HG03342 (cell line): ENCODE measurements at regions not wholly inside any gene's neighbourhood (a gene's known extent, or its start where the extent isn't known, plus 50 kb on each side); places are given as distances from the start of the nearest gene placed in this dataset.
"Not testable (repeated sequence)": the region's sequence is repeated elsewhere in the genome, so short reads cannot be mapped to it uniquely, and the experiment has no call there.

Source experiments
- ATAC-seq: cut with Tn5 transposase; IDR thresholded peaks from one replicate; pipeline ENCODE4 v1.9.1; 2021; ENCODE audit warnings: mild to moderate bottlenecking, moderate library complexity; ENCODE audit not compliant: unreplicated experiment

DNA sequence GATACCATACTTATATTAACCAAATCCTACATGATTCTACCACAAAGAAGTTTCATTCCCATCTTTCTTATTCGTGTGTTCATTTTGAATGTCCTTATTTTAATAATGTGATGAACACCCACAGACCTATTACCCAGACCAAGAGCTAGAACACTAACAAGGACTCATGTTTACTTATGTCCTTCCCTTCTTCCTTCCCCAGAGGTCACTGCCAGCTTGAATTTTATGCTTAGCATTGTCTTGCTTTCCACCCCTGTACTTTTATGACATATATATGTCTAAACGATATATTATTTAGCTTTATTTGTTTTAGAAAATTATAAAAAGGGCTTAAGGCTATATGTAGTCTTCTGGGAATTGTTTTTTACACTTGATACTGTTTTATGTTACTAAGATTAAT lies 238.6 kb downstream of the LRIG3 start:
- no peak for ATAC-seq

DNA sequence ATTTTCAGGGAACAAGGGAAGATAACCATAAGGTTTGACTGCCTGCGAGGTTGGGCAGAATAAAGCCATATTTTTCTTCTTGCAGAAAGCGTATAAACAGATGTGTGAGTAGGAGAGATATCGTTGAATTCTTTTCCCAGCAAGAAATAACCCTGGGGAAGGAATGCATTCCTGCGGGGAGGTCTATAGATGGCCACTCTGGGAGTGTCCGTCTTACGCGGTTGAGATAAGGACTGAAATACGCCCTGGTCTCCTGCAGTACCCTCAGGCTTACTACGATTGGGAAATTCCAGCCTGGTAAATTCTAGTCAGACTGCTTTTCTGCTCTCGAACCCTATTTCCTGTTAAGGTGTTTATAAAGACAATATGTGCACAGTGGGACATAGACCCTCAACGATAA lies 225.0 kb downstream of the LRIG3 start:
- no peak for ATAC-seq

DNA sequence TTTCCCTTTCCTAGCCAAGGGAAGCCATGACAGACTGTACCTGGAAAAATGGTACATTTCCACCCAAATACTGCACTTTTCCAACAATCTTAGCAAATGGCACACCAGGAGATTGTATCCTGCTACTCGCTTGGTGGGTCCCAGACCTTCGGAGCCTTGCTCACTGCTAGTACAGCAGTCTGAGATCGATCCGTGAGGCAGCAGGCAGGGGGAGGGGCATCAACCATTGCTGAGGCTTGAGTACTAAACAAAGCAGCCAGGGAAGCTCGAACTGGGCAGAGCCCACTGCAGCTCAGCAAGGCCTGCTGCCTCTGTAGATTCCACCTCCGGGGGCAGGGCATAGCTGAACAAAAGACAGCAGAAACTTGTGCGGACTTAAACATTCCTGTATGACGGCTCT lies 218.8 kb downstream of the LRIG3 start:
- ATAC-seq, result no peak

DNA sequence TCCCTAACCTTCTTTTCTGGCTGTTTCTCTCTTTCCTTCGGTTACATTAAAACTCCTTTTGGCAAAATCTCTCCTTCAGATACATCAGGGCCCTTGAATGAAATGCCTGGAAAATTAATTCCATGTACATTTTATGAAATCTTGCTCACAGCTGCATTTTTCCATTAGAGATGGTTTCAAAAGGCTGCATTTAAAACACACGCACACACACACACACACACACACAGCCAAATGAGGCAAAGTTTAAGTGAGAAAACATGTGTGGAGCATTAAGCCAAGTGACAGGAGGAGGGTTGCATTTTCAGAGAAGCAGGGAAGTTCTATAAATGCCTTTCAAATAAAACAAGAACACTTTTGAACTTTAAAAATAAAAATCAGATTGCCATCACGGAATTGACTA lies 216.4 kb downstream of the LRIG3 start:
- ATAC-seq, result no peak

DNA sequence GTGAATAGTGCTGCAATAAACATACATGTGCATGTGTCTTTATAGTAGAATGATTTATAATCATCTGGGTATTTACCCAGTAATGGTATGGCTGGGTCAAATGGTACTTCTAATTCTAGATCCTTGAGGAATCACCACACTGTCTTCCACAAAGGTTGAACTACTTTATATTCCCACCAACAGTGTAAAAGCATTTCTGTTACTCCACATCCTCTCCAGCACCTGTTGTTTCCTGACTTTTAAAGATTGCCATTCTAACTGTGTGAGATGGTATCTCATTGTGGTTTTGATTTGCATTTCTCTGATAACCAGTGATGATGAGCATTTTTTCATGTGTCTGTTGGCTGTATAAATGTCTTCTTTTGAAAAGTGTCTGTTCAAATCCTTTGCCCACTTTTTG lies 215.5 kb downstream of the LRIG3 start:
- ATAC-seq, result not testable (repeated sequence)

DNA sequence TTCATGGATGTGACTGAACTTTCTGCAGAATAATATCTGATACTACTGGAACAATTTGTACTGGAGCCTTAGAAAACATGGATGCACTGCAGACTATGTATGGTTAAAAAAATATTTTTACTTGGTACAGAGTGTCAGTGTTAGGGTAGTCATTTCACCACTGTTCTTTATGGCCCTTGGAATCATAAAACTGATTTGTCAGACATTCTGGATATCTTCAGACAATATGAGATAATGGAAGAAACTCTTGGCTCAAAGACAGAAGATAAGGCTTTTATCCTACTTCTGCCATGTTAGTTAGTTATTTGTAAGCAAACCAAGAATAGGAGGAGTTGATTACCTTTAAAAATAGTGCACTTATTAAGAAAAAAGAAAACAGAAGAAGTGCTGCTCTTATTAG lies 209.4 kb downstream of the LRIG3 start:
- ATAC-seq, result no peak

DNA sequence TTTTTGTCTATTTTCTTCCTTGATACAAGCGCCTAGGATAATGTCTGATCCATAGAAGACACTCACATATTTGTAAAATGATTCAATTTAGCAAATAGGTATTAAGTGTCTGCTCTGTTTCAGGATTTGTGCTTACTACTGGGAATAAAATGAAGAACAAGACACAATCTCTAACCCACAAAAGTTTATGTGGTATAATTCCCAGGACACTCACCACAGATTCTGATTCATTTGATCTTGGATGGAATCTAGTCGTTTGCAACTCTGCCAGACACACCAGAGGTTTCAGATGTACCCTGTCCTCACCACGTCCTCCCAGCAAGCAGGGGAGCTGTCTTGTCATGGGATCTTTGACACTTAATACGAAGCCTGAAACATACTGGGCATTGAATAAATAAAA lies 208.3 kb downstream of the LRIG3 start:
- no peak for ATAC-seq

DNA sequence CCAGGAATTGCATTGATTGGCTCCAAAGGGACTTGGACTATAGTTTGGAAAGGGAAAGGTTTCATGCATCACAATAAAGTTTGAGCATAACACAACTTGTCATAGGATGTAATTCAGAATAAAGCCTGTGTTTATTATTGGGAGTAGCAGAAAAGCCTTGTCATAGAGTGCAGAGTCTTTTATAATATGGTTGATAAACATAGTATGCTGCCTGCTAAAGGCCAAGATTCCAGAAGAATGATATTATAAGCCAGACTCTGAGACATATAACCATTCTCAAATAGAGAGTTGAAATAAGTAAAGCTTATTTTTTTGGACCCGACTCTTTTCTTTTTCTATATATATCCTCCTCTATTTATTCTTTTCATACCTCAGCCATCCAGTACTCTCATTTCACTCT lies 207.3 kb downstream of the LRIG3 start:
- no peak for ATAC-seq

DNA sequence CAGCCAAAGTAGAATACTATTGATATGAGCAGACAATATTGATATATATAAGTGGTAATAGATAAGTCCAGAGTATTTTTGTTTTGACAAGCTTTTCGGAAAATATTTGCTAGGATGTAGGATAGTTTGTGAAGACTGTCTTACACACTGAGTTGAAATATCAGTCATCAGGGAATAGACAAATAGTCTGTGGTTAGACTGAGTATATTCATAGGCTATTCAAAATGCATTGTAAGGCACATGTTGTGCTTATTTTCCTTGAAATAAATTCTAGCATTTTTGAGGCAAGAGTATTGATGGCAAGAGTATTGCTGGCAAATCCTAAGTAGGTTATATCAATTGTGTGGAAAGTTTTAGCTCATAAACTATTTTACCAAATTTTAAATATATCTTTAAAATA lies 201.1 kb downstream of the LRIG3 start:
- ATAC-seq, result no peak

DNA sequence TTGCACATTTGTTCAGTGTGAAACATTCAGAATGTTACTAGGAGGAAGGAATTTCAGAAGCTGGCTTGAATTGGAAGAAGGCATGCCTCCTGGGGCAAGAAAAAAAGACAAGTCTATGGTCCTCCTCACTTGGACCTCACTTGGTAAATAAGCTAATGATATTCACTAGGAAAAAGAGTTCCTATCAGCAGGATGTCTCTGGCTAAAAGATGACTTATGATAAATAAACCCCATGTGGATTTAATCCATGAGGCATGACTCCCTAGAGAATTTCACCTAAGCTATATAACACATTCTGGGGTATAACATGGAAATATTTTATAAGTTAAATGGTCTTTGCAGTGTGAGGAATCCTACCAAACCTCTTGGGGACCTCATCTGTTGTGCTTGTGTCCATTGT lies 199.9 kb downstream of the LRIG3 start:
- ATAC-seq, result no peak

DNA sequence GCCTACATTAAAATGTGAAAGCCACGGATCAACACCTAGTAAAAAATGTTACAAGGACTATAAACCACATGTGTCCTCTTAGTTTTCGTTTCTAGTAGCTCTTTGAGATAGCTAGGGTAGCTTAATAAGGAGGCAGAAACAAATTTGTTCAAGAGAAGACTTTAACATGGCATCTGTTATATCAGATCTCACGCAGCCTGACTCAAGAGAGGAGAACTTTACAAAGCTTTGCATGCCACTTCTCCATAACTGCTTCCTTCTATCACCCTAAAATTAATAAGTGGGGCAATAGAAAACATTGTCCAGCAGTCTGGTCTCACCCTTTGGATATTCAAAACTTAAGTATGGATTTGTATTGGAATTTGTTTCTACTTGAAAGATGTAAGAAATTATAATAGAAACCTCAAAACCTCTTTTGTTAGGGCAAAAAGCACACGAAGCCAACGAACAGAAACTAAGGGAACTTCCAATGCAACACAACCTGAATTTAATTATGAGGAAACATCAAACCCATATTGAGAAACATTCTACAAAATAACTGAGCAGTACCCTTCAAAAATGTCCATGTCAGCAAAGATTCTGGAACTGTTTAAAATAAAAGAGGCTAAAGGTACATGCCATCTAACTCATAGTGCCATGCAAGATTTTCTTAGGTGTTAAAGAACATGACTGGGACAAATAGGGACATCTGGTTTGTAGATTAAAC lies 194.8 kb downstream of the LRIG3 start:
- ATAC-seq, result no peak

DNA sequence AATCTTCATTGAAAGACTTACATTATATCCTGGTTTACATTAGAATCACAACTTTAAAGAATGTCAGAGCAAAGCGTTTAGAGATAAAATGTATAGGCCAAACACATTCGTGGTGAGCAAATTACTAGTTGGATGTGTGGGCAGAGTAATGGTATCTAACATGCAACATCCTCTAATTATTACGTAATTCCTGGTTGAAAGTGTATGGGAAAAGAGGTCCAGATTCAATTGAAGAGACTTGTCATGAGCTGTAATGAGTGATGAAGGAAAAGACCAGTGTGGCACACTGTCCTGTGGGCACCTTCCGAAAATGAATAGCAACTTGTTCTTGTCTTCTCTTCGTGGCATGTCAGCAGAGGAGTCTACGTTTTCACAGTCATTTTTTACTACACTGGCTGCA lies 192.8 kb downstream of the LRIG3 start:
- ATAC-seq, result no peak

DNA sequence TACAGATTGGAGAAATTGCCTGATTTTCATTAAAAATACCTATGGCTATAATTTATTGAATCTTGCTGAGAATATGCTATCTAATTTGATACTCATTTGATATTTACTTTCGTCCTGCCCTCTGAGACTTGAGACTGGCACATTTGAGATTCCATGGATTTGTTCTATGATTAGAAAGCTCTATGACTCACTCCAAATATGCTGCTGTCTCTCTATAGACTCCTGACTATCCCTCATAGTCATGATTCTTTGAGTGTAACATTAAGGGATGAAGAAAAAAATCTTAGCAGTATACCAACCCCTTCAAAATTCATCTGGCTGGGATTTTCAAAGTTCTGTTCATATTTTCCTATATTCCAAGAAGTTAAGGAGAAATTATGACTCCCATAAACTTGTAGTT lies 191.9 kb downstream of the LRIG3 start:
- no peak for ATAC-seq

DNA sequence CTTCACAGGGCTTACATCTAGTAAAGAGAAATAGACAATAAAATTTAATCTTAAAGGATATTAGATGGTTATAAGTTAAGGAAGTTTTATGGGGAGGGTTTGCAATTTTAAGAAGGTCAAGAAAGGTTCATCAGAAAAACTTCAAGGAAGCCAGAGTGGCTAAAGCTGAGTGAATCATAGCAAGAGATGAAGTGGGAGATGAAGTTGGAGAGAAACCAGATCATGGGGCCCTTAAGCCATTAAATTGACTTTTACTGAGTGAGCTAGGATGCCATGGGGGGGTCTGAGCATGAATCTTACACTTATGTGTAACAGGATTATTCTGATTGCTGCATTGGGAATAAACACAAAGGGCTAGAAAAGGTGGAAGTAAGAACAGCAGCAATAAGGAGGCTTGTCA lies 189.2 kb downstream of the LRIG3 start:
- no peak for ATAC-seq

DNA sequence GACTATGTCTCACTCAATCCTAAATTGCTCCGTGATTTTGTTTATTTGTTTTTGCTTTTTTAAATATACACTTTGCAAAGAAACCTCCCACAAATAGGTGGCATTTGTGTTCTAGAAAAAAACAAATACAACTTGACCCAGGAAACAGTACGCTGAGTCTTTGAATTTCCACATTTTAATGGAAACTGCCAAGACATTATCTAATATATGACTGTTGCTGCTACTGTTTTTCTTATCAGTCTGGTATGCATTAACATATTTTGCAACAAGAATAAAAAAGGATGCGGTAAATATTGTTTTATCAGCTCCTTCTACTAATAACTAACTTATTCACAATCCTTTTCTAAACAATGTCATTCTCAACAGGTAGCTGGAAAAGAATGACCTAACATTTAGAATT lies 187.4 kb downstream of the LRIG3 start:
- no peak for ATAC-seq

DNA sequence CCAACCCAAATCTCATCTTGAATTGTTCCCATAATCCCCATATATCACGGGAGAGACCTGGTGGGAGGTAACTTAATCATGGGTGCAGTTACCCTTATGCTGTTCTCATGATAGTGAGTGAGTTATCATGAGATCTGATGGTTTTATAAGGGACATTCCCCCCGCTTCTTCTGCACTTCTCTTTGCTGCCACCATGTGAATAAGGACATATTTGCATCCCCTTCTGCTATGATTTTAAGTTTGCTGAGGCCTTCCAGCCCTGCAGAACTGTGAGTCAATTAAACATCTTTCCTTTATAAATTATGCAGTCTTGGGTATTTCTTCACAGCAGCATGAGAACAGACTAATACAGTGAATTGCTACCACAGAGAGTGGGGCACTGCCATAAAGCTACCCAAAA lies 179.1 kb downstream of the LRIG3 start:
- ATAC-seq, result no peak

DNA sequence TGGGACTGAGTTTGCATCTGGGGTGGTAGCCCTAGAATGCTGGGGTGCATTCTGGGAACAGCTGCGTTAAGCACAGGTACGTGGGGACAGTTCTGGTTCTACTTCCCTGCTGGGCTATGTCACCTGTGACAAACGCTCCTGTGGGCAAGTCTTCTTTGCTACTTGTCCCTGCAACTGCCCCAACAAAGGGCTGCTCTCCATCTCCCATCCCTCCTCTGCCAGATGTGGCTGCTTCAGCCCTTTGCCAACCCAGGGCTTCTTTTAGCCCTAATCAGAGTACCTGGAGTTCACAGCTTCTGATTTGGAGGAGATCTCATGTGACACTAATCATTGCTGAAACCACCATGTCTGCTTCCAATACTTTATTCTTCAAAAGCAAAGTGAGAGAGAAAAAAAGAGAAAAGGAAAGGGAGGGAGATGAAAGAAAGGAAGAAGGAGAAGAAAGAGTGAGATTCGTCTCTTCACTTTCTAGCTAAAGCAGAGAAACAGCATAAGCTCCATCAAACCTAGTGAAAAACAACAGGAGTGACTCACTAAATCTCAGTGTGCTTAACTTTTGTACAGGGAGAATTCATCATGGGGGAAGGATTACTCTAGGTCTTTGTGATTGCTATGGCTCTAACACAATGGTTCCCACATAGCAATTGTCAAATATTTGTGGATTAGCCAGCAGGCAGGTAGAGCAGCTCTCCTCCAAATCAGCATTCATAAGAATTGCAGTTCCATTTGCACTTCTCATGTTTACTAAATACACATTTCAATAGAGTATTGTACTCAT lies 174.8 kb downstream of the LRIG3 start:
- no peak for ATAC-seq

DNA sequence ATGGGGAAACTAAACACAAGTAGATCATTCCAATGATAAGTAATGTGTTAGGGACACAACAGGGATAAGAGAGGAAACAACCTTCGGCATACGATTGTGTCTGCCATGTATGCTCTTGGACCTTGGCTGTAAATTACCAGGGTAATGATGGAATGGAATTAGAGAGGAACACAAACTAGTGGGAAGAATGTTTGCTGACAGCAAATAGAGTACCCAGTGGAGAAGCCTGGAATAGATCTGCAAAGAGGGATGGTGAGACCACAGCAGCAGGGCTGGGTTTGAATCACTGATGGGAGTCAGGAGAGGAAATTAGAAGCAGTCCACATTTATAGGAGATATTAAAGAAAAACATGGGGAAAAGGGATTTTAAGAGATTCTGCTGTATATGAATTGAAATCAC lies 172.8 kb downstream of the LRIG3 start:
- no peak for ATAC-seq

DNA sequence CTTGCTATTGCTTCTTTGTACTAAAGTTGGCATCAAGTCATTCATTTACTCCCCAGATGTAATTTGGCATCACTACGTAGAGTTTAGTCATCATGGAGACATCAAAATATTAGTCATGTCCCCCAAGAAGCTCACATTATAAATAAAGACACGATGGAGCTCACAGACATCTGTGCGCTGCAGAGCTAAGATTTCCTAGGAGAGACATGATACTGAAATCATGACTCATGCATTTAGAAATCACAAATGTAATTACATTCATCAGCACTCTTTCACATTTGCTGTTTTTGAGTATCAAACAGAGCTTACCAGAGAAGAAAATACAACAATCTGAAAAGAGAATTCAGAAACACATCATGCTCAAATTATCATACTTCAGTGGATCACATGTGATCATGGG lies 169.8 kb downstream of the LRIG3 start:
- no peak for ATAC-seq

DNA sequence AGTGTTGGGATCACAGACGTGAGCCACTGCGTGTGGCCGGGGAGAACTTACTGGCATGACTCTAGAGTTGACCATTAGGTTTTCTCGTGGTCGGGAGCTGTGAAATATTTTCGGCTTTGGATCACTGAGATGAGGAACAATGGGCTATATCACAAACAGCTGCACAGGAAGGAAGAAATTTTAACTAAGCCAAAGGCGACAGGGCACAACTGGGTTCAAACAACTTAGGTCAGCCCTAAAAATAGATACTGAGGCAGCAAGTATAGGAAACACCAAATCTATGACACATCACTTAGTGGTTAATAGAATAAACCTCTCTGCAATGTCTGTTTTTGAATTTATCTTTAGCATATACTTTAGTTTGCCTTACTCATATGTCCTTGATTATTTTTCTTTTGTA lies 162.9 kb downstream of the LRIG3 start:
- ATAC-seq, result no peak

DNA sequence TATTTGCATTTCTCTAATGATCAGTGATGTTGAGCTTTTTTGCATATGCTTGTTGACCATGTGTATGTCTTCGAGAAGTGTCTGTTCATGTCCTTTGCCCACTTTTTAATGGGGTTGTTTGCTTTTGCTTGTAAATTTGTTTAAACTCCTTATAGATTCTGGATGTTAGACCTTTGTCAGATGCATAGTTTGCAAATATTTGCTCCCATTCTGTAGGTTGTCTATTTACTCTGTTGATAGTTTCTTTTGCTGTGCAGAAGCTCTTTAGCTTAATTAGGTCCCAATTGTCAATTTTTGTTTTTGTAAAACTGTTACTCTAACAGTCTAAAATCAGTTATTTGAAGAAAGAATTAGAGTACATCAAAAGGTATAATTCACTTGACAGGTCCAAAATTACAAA lies 160.6 kb downstream of the LRIG3 start:
- ATAC-seq, result not testable (repeated sequence)

DNA sequence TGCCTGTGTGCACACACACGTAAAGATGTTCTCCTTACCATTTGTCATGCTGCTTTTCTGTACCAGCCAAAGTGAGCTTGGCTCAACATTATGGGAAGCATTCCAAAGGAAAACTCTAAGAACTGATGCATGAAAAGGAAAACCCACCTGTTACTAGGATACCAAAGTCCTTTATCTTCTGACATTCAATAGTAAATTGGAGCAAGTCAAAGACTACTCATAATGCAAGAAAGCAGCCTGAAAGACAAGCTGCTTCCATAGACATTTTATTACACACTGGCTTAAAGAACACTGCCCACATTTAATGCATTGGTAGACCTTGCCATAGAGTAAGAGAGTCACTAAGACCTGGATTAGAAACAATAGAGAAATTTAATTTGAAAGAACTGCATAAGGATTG lies 159.0 kb downstream of the LRIG3 start:
- no peak for ATAC-seq
